OCI-LY3 (cell line): ENCODE measurements at regions not wholly inside any gene's neighbourhood (a gene's known extent, or its start where the extent isn't known, plus 50 kb on each side); places are given as distances from the start of the nearest gene placed in this dataset.

Source experiments
- H2AFZ ChIP-seq: fragments of 200-600, 300-600 bp; shearing (Covaris generic); 2 replicates; pipeline ENCODE4 v1.6.0; 2014; ENCODE audit warnings: antibody characterized with exemption, low read depth, low read length
- H3K27ac ChIP-seq: fragments of 200-600, 300-600 bp; sonication (generic); 2 replicates; pipeline ENCODE4 v1.5.1; 2014; ENCODE audit warnings: mild to moderate bottlenecking, low read length, moderate library complexity, mixed read lengths
- H3K27me3 ChIP-seq: fragments of 200-600, 300-600 bp; sonication (generic); 2 replicates; pipeline ENCODE4 v1.6.1; 2014; ENCODE audit warnings: low read depth, low read length, mixed read lengths
- H3K36me3 ChIP-seq: fragments of 200-600, 300-600 bp; sonication (generic); replicated peaks from 2 replicates; pipeline ENCODE3; 2014; ENCODE audit warnings: low read depth, low read length, mixed read lengths
- H3K4me1 ChIP-seq: fragments of 300-600, 200-600 bp; sonication (generic); 2 replicates; pipeline ENCODE4 v1.6.1; 2014; ENCODE audit warnings: low read length, mixed read lengths
- H3K4me2 ChIP-seq: fragments of 200-600, 300-600 bp; sonication (generic); 2 replicates; pipeline ENCODE4 v1.6.1; 2014; ENCODE audit warnings: low read length, mixed read lengths
- H3K4me3 ChIP-seq: fragments of 300-600, 200-600 bp; sonication (generic); 2 replicates; pipeline ENCODE4 v1.5.1; 2014; ENCODE audit warnings: antibody characterized with exemption, mild to moderate bottlenecking, low read length, moderate library complexity
- H3K79me2 ChIP-seq: fragments of 300-600, 200-600 bp; shearing (Covaris generic); 2 replicates; pipeline ENCODE4 v1.6.1; 2014; ENCODE audit warnings: mild to moderate bottlenecking, low read length, mixed read lengths
- H3K9ac ChIP-seq: fragments of 300-600, 200-600 bp; shearing (Covaris generic); 2 replicates; pipeline ENCODE4 v1.6.0; 2014; ENCODE audit warnings: mild to moderate bottlenecking, low read length, moderate library complexity
- H3K9me3 ChIP-seq: fragments of 200-600, 300-600 bp; shearing (Covaris generic); 2 replicates; pipeline ENCODE4 v1.6.1; 2014; ENCODE audit warnings: low read length, mixed read lengths; ENCODE audit not compliant: insufficient read depth
- H4K20me1 ChIP-seq: fragments of 200-600, 300-600 bp; sonication (generic); 2 replicates; pipeline ENCODE4 v1.6.1; 2016; ENCODE audit warnings: low read length, mixed read lengths; ENCODE audit not compliant: insufficient read depth
- EZH2phosphoT487 ChIP-seq: fragments of 200-600 bp; shearing (Covaris generic); IDR thresholded peaks from 2 replicates; pipeline ENCODE4 v1.6.1; 2018; ENCODE audit warnings: antibody characterized with exemption, mixed run types, low read depth
- TF ChIP-seq, protein P1 (sequence below): fragments of 200-600, 300-600 bp; sonication (generic); IDR thresholded peaks from 2 replicates; pipeline ENCODE4 v1.5.1; 2014; ENCODE audit warnings: antibody characterized with exemption, low read length, low read depth

DNA sequence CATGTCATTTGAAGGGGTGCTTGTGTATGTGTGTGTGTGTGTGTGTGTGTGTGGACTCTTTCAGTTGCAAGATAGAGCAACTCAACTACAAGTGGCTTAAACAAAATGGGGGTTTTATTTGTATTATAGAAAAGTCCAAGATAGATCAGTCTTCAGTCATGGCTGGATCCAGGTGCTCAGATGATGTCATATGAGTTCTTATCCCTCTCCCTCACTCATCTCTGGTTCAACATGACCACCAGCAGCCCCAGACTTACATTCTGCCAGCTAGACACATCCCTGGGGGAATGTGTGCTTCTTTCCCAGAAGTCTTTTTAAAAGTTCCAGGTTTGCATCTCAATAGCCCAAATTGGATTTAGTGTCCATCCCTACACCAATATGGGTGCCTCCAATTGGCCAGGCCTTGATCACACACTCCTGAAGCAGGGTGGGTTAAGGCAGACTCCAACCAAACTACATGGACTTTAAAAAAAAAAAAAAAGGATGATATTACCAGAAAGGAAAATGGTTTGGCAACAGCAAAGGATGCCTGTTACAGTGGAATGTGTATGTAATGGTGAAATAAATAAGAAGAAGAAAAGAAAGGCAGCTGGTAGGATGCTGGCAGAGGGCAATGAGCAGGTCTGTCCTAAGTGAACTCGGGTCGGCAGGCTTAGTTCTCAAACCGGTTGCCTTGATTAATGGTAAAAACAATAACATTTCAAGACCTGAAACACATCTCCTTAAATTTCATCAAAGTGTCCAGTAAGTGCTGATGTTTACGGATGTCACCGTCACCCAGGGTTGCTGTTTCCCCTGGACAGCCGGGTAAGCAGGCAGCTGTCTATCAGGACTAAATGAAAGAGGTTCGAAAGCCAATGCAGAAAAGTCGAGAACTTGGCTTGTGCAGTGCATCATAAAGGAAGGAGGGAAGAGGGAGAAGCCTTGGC lies 107.7 kb downstream of the SMIM20 start:
- H3K4me1 ChIP-seq = no peaks in the 10 kb centered on the region

DNA sequence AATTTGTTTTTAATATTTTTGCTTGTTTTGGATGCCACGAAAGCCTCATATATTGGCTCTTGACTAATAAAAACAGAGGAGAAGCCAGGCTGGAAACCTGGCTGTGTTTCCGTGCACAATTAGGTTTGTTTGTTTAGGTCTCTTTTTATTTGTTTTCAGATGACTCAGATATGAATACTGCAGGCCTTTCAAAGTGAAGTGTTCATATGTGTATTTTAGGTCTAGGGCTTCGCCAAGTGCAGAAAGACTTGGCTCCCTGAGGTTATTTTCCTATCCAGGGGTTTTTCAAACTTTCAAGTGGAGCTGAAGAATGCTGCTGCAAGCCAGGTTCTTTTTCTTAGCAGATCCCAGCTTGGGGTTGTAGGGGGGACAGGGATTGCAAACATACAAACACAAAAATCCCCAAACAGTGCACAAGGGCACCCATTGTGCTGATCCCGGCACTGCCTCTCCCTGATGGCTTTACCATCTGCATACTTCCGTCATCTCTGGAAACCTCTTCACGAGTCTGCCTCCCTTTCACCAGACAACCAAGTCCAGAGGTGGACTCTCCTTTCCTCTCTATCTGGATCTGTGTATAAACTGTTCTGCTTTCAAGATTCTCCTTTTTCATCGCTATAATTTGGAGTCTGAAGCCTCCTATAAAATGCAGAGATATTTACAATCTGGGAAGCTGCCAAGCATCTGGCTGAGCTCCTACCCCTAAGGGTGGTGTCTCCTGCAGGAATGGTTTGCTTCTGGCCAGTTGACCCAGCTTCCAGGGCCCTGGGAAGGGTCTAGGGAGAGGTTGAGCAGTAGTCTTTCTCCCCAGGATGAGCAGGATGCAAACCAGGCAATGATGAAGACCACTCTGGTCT lies 108.6 kb downstream of the SMIM20 start:
- Histone ChIP-seq H3K27ac (no peak overlapping the region), H3K36me3 (no peaks in the 10 kb centered on the region), H3K4me3 (no peak overlapping the region), H3K79me2 (no peaks in the 10 kb centered on the region), H3K9ac (no peak overlapping the region), H3K9me3 (no peaks in the 10 kb centered on the region), H3K4me1 (no peaks in the 10 kb centered on the region), H4K20me1 (no peaks in the 10 kb centered on the region), H3K27me3 (peaks cover 36% of the 10 kb centered on the region), H3K4me2 (no peak overlapping the region), H2AFZ (no peak overlapping the region)
- TF ChIP-seq, protein P1, sequence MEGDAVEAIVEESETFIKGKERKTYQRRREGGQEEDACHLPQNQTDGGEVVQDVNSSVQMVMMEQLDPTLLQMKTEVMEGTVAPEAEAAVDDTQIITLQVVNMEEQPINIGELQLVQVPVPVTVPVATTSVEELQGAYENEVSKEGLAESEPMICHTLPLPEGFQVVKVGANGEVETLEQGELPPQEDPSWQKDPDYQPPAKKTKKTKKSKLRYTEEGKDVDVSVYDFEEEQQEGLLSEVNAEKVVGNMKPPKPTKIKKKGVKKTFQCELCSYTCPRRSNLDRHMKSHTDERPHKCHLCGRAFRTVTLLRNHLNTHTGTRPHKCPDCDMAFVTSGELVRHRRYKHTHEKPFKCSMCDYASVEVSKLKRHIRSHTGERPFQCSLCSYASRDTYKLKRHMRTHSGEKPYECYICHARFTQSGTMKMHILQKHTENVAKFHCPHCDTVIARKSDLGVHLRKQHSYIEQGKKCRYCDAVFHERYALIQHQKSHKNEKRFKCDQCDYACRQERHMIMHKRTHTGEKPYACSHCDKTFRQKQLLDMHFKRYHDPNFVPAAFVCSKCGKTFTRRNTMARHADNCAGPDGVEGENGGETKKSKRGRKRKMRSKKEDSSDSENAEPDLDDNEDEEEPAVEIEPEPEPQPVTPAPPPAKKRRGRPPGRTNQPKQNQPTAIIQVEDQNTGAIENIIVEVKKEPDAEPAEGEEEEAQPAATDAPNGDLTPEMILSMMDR = no peak
- no peak for TF ChIP-seq EZH2phosphoT487

More for the DNA sequence above, 107.7 kb downstream of the SMIM20 start:
- H3K4me3 ChIP-seq = no peak overlapping the region
- peaks cover 36% of the 10 kb centered on the region for H3K27me3 ChIP-seq
- H3K27ac ChIP-seq = no peak overlapping the region
- no peaks in the 10 kb centered on the region for H4K20me1 ChIP-seq
- no peak overlapping the region for H3K9ac ChIP-seq
- no peaks in the 10 kb centered on the region for H3K79me2 ChIP-seq
- no peaks in the 10 kb centered on the region for H3K9me3 ChIP-seq
- TF ChIP-seq, protein P1 = no peak
- TF ChIP-seq EZH2phosphoT487 = no peak
- H3K36me3 ChIP-seq = no peaks in the 10 kb centered on the region
- H3K4me2 ChIP-seq = no peak overlapping the region
- no peak overlapping the region for H2AFZ ChIP-seq

DNA sequence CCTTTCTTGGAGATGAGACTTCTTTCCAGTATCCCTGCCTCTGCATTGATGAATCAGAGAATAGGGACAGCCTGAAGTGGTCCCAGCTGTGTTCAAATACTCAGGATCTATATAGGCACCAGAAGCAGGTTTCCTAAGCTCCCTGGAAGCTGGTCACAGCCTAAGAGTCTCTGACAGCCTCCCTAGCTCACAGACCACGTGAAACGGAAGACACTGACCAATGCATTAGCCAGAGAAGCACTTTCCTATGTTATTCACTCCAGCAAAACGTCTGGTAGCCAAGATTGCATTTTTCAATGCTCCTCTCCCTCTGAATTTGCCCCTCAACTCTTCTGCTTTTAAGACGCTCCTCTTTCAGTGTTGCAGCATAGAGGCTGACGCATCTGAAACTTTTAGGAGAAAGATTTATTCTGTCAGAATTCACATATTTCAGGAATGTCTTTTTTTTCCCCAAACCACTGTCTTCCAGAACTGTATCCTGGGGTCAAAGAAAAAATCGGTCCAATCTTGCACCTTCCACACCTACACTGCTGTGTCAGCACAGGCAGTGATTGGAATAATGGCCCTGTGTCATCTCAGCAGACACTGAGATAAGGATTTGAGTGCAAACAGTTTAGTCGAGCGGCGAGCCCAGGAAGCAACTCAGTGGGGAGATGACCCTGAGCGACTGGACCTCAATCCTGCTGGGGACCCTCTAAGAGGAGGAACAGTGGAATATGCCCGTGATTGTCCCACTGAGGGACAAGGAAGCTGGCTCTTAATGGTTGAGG lies 109.4 kb downstream of the SMIM20 start:
- no peaks in the 10 kb centered on the region for H4K20me1 ChIP-seq
- no peak overlapping the region for H2AFZ ChIP-seq
- no peaks in the 10 kb centered on the region for H3K36me3 ChIP-seq
- H3K4me2 ChIP-seq = no peak overlapping the region
- TF ChIP-seq EZH2phosphoT487 = no peak
- TF ChIP-seq, protein P1 = no peak
- H3K4me1 ChIP-seq = no peaks in the 10 kb centered on the region
- H3K9me3 ChIP-seq = no peaks in the 10 kb centered on the region
- no peak overlapping the region for H3K27ac ChIP-seq
- no peaks in the 10 kb centered on the region for H3K79me2 ChIP-seq
- H3K27me3 ChIP-seq = peaks cover 36% of the 10 kb centered on the region
- H3K9ac ChIP-seq = no peak overlapping the region
- no peak overlapping the region for H3K4me3 ChIP-seq
